Adipocyte (in vitro differentiated cells): ENCODE measurements at regions not wholly inside any gene's neighbourhood (a gene's known extent, or its start where the extent isn't known, plus 50 kb on each side); places are given as distances from the start of the nearest gene placed in this dataset.
A peak's percentile ranks its signal among the peaks of the same experiment; 100 is the strongest.
"Not testable (repeated sequence)": the region's sequence is repeated elsewhere in the genome, so short reads cannot be mapped to it uniquely, and the experiment has no call there.

Experiments
- DNase-seq: peaks from one replicate; pipeline ENCODE4 v3.0.0-alpha.2; 2015; ENCODE audit warnings: low read depth
- H3K27me3 ChIP-seq: replicated peaks from 2 replicates; pipeline ENCODE4 v1.7.0; 2013; ENCODE audit warnings: mild to moderate bottlenecking, low read length, moderate library complexity; ENCODE audit not compliant: control insufficient read depth, insufficient read depth
- H3K36me3 ChIP-seq: 2 replicates; pipeline ENCODE4 v1.7.0; 2013; ENCODE audit warnings: low read length, mild to moderate bottlenecking, moderate library complexity; ENCODE audit not compliant: control insufficient read depth, insufficient read depth, severe bottlenecking
- H3K4me1 ChIP-seq: 2 replicates; pipeline ENCODE4 v1.7.0; 2013; ENCODE audit warnings: mild to moderate bottlenecking, low read length, moderate library complexity; ENCODE audit not compliant: control insufficient read depth, insufficient read depth
- H3K4me3 ChIP-seq: 2 replicates; pipeline ENCODE4 v1.7.0; 2013; ENCODE audit warnings: mild to moderate bottlenecking, low read length, moderate library complexity
- H3K9ac ChIP-seq: 2 replicates; pipeline ENCODE4 v1.7.0; 2013; ENCODE audit warnings: mild to moderate bottlenecking, low read length, moderate library complexity
- H3K9me3 ChIP-seq: 2 replicates; pipeline ENCODE4 v1.7.0; 2013; ENCODE audit warnings: mild to moderate bottlenecking, low read length, moderate library complexity; ENCODE audit not compliant: control insufficient read depth

DNA sequence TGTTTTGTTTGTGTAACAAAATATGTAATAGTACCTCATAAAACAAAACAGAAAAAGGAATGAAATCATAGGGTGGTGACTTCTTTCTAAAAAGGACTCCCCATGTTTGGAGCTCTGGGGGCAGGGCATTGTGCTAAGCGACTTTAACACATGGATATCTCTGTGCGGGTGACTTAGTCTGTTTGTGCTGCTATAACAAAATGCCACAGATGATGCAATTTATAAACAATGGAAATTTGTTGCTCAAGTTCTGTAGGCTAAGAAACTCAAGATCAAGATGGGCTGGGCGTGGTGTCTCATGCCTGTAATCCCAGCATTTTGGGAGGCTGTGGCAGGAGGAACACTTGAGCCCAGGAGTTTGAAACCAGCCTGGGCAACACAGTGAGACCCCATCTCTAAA, 85.4 kb upstream of the SIM2 start:
- Histone ChIP-seq H3K36me3 (no peaks in the 10 kb centered on the region), H3K27me3 (peaks cover 43% of the 10 kb centered on the region), H3K4me1 (no peaks in the 10 kb centered on the region), H3K9ac (no peak overlapping the region), H3K9me3 (peaks cover 35% of the 10 kb centered on the region), H3K4me3 (no peak overlapping the region)
- DNase-seq: no peak

DNA sequence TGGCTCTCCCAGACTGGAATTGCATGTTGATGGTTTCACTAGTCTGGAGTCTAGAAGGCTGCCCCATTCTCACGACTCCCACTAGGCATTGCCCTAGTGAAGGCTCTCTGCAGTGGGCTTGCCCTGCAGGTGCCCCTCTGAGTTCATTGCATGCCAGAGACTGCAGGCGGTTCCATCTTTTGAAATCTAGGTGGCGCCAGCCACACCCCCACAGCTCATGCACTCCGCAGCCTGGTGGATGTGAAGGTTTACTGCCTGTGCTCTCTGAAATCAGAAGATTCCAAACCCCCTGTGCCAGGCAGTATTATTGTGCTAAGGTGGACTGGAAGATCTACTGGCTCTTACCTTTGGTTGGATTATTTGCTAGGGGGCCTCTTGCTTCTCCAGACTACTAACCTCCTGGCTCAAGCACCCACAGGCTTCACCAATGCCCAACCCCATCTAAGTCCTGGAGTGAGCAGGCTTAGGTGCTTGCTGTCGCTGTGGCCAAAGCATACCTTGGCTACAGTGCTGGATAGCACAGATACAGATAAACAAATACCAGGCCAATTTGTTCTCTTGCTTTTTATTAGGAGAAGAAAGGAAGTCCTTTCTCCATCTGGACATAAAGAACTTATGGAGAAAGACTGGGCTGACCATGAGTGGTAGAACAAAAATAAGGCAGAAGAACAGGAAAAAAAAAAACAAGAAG, 83.5 kb upstream of the SIM2 start:
- no peaks in the 10 kb centered on the region for H3K36me3 ChIP-seq
- DNase-seq: no peak
- no peaks in the 10 kb centered on the region for H3K4me1 ChIP-seq
- peaks cover 21% of the 10 kb centered on the region for H3K9me3 ChIP-seq
- H3K4me3 ChIP-seq: no peak overlapping the region
- H3K27me3 ChIP-seq: peaks cover 40% of the 10 kb centered on the region
- H3K9ac ChIP-seq: no peak overlapping the region

DNA sequence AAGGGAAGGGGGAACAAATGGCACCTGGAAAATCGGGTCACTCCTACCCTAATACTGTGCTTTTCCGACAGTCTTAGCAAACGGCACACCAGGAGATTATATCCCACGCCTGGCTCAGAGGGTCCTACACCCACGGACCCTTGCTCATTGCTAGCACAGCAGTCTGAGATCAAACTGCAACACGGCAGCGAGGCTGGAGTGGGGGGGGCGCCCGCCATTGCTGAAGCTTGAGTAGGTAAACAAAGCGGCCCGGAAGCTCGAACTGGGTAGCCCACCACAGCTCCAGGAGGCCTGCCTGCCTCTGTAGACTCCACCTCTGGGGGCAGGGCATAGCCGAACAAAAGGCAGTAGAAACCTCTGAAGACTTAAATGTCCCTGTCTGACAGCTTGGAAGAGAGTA, 82.1 kb upstream of the SIM2 start:
- H3K27me3 ChIP-seq: peaks cover 30% of the 10 kb centered on the region
- H3K9ac ChIP-seq, H3K36me3 ChIP-seq, H3K4me3 ChIP-seq, DNase-seq, H3K4me1 ChIP-seq: not testable (repeated sequence)
- H3K9me3 ChIP-seq: peaks cover 19% of the 10 kb centered on the region

DNA sequence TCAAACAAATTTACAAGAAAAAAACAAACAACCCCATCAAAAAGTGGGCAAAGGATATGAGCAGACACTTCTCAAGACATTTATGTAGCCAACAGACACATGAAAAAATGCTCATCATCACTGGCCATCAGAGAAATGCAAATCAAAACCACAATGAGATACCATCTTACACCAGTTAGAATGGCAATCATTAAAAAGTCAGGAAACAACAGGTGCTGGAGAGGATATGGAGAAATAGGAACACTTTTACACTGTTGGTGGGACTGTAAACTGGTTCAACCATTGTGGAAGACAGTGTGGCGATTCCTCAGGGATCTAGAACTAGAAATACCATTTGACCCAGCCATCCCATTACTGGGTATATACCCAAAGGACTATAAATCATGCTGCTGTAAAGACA, 77.1 kb upstream of the SIM2 start:
- not testable (repeated sequence) for H3K9ac ChIP-seq, H3K4me1 ChIP-seq, H3K36me3 ChIP-seq, H3K4me3 ChIP-seq, H3K9me3 ChIP-seq, DNase-seq, H3K27me3 ChIP-seq

DNA sequence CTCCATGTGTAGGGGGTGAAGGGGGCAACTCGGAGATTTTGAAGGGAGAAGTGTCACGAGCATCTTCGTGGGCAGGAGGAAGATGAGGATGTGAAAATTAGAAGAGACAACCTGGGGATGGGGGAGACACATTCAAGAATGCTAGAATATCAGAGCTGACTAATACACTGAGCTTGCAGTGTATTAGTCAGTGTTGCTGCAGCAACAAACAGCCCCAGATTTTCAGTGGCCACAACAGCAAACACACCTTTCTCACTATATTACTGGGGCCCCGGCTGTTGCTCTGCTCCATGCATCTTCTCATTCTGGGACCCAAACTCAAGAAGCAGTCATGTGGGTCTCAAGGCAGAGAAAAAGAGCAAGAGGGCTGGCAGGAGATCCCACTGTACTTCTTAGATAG, 74.8 kb upstream of the SIM2 start:
- DNase-seq: no peak
- peaks cover 12% of the 10 kb centered on the region for H3K27me3 ChIP-seq
- H3K9ac ChIP-seq: no peak overlapping the region
- H3K36me3 ChIP-seq: no peaks in the 10 kb centered on the region
- no peak overlapping the region for H3K4me3 ChIP-seq
- H3K9me3 ChIP-seq: peaks cover 11% of the 10 kb centered on the region
- no peaks in the 10 kb centered on the region for H3K4me1 ChIP-seq

DNA sequence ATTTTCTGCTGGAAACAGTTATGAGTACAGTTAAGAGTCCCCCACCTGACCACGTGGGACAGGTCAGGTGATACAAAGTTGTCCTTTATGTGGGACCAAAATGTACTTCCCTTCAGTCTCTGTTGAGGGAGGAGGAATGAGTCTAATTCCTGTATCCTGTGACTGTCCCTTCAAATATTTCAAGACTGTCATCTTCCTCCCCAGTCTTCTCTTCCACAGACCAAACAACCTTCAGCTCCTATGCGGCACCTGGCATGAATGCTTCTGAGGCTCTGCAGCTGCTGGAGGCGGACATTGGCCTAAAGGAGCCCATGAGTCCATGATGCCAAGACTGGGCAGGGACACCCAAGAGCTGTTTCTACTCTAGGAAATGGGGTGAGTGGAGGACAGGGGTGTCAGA, 72.1 kb upstream of the SIM2 start:
- Histone ChIP-seq H3K27me3 (peaks cover 31% of the 10 kb centered on the region), H3K9me3 (peaks cover 11% of the 10 kb centered on the region), H3K4me3 (no peak overlapping the region), H3K36me3 (no peaks in the 10 kb centered on the region), H3K4me1 (no peaks in the 10 kb centered on the region), H3K9ac (no peak overlapping the region)
- no peak for DNase-seq

DNA sequence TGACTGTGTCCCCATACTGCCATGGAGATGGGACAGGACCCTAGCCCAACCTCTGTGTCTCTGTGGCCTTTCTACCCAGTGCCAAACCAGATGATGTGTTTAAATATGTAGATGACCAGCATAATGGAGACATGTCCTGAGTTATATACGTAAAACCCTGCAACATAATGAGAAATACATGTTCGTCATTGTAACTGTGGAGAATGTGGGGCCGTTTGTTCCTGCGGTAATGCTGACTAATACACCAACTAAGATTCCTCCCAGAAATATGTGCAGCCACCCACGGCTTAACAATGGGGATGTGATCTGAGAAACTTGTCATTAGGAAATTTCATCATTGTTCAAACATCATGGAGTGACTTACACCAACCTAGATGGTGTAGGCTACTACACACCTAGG, 71.7 kb upstream of the SIM2 start:
- Histone ChIP-seq H3K27me3 (peaks cover 36% of the 10 kb centered on the region), H3K4me3 (no peak overlapping the region), H3K4me1 (no peaks in the 10 kb centered on the region), H3K36me3 (no peaks in the 10 kb centered on the region), H3K9me3 (peaks cover 11% of the 10 kb centered on the region), H3K9ac (no peak overlapping the region)
- DNase-seq: peak; percentile 19

DNA sequence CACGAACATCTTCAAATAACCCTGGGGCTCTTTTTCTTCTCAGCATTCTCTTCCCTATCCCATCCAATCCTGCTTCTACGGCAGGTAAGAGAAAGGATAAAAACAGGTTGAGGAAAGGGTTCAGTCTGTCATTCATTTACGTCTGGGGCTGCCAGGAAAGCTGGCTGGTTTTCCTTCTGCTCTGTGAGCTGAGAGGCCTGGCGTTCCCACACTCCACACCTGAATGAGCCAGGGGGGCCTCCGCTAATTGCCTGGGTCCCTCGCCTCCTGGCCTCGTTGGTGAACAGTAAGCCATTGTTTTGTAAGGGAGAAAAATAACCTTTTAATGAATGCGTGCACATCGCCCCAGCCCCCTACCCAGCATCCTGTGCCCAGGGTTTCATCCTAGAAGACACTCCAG, 70.8 kb upstream of the SIM2 start:
- peaks cover 44% of the 10 kb centered on the region for H3K27me3 ChIP-seq
- H3K9me3 ChIP-seq: peaks cover 11% of the 10 kb centered on the region
- DNase-seq: no peak
- no peak overlapping the region for H3K9ac ChIP-seq
- H3K4me1 ChIP-seq: no peaks in the 10 kb centered on the region
- no peak overlapping the region for H3K4me3 ChIP-seq
- H3K36me3 ChIP-seq: no peaks in the 10 kb centered on the region

DNA sequence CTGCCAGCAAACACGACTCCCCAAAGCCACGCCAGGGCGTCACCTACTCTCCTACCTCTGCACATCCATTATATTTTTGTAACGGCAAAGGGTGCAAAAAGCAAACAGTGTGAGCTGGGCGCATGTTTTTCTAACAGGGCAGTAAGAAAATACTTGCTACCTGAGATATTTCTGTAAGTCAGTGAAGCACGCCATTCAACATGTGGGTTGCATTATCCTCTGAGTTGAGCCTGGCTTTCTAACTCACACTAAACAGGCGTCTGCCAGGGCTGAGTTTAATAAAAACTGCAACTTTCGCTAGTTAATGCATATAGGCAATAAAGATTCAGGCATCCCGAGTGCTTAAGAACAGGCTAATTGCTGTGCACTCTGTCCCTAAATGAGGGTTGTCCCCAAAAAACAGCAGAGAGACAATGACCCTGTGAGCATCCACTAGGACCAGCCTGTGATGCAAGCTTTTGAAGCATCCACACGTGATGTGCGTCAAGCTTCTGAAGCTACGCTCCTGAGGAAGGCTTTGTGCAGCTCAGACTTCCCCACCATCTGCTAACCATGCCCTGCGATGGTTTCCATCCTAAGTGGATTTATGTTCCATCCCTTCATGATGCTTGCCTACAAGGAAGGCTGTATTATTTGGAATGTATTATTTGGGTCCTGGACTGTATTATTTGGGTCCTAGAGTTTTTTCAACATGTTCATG, 70.0 kb upstream of the SIM2 start:
- Histone ChIP-seq H3K4me1 (no peaks in the 10 kb centered on the region), H3K4me3 (no peak overlapping the region), H3K27me3 (peaks cover 51% of the 10 kb centered on the region), H3K9ac (no peak overlapping the region), H3K9me3 (peaks cover 10% of the 10 kb centered on the region), H3K36me3 (no peaks in the 10 kb centered on the region)
- peak; percentile 6 for DNase-seq

DNA sequence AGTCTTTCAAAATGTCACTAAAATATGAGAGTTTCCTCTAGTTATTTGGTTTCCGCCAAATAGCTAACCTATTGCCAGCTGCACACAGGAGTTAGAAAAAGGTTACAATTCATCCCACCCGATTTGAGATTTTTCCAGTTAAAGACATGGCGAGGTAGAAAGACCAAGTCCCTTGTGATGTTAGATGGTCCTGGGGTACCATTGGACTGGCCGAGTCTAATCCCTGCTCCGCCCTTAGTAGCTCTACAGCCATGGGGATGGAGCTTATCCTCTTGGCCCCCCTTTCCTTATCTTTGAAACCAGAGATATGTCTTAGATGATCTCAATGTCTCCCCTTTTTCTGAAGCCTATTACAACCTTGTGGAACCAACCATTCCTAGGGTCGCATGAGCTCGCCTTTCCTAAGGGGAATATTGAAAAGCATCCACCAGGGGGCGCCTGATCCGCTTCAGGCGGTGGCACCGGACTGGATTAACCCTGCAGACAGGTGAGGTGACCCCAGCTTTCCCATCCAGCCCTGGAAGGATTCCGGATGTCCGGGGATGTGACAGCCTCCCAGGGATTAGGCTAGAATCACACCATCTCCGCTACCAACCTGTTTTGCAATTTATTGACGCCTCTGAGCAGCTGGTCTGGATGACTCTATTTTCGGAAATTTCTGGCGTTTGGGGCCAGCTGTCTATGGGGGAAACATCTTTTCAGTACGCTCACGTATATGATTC, 68.3 kb upstream of the SIM2 start:
- H3K9me3 ChIP-seq: peaks cover 6% of the 10 kb centered on the region
- peaks cover 51% of the 10 kb centered on the region for H3K27me3 ChIP-seq
- no peaks in the 10 kb centered on the region for H3K36me3 ChIP-seq
- DNase-seq: peak; percentile 60
- no peak overlapping the region for H3K4me3 ChIP-seq
- H3K9ac ChIP-seq: no peak overlapping the region
- no peaks in the 10 kb centered on the region for H3K4me1 ChIP-seq

DNA sequence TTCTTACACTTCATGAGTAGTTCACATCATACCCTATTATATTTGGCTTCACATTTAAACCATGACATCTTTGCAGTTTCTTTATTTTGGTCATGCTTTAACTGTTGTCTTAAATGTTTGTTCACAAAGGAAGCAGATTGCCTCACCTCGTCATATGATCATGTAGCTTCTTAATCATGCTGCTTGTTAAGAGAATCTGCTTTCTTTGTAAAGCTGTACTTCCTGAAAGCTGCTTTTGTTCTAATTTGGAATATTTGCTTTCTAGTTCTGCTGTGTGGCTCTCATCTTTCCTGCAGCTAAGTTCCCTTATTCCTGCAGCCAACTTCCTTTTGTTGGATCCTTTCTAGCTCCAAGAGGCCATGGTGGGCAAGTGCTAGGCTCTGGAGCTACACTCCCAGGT, 62.9 kb upstream of the SIM2 start:
- Histone ChIP-seq H3K27me3 (peaks cover 45% of the 10 kb centered on the region), H3K4me3 (no peak overlapping the region), H3K36me3 (no peaks in the 10 kb centered on the region), H3K9ac (no peak overlapping the region), H3K4me1 (no peaks in the 10 kb centered on the region), H3K9me3 (peaks cover 12% of the 10 kb centered on the region)
- DNase-seq: no peak
